ENCODE measurements at regions not wholly inside any gene's neighbourhood (a gene's known extent, or its start where the extent isn't known, plus 50 kb on each side); places are given as distances from the start of the nearest gene placed in this dataset.
"Not testable (repeated sequence)": the region's sequence is repeated elsewhere in the genome, so short reads cannot be mapped to it uniquely, and the experiment has no call there.

- no peak for DNase-seq (ENCODE audit: low read depth in 2 of 2)
These were observed 138.0 kb upstream of the DNAH14 start for GRCh38 chr1:224791362-224791941.

- DNase-seq (ENCODE audit: low read depth in 2 of 2), result no peak
These were observed 133.9 kb upstream of the DNAH14 start for GRCh38 chr1:224795591-224795990.

- no peak for DNase-seq (ENCODE audit: low read depth in 2 of 2)
These were observed 130.4 kb upstream of the DNAH14 start for GRCh38 chr1:224799083-224799482.

- DNase-seq (ENCODE audit: low read depth in 2 of 2), result no peak
These were observed 128.9 kb upstream of the DNAH14 start for GRCh38 chr1:224800486-224801119.

GRCh38 chr1:224801844-224802490, 127.5 kb upstream of the DNAH14 start:
- DNase-seq (ENCODE audit: low read depth in 2 of 2), result no peak

GRCh38 chr1:224802617-224803016, 126.9 kb upstream of the DNAH14 start:
- DNase-seq (ENCODE audit: low read depth in 2 of 2), result no peak

- DNase-seq (ENCODE audit: low read depth in 2 of 2), result no peak
These were observed 125.3 kb upstream of the DNAH14 start for GRCh38 chr1:224804220-224804619.

GRCh38 chr1:224805889-224806288, 123.6 kb upstream of the DNAH14 start:
- no peak for DNase-seq (ENCODE audit: low read depth in 2 of 2)

- DNase-seq (ENCODE audit: low read depth in 2 of 2), result no peak
These were observed 120.3 kb upstream of the DNAH14 start for GRCh38 chr1:224809137-224809536.

GRCh38 chr1:224809613-224810012, 119.9 kb upstream of the DNAH14 start:
- DNase-seq (ENCODE audit: low read depth in 2 of 2), result no peak

- DNase-seq (ENCODE audit: low read depth in 2 of 2), result no peak
These were observed 117.9 kb upstream of the DNAH14 start for GRCh38 chr1:224811564-224811963.

- no peak for DNase-seq (ENCODE audit: low read depth in 2 of 2)
These were observed 113.8 kb upstream of the DNAH14 start for GRCh38 chr1:224815647-224816046.

- no peak for DNase-seq (ENCODE audit: low read depth in 2 of 2)
These were observed 113.4 kb upstream of the DNAH14 start for GRCh38 chr1:224816062-224816461.

GRCh38 chr1:224817382-224817781, 112.1 kb upstream of the DNAH14 start:
- DNase-seq (ENCODE audit: low read depth in 2 of 2), result no peak

GRCh38 chr1:224819861-224820260, 109.6 kb upstream of the DNAH14 start:
- DNase-seq (ENCODE audit: low read depth in 2 of 2), result no peak

GRCh38 chr1:224820341-224820740, 109.1 kb upstream of the DNAH14 start:
- DNase-seq (ENCODE audit: low read depth in 2 of 2), result no peak

GRCh38 chr1:224821751-224822150, 107.7 kb upstream of the DNAH14 start:
- not testable (repeated sequence) for DNase-seq (ENCODE audit: low read depth in 2 of 2)

GRCh38 chr1:224825525-224826000, 103.9 kb upstream of the DNAH14 start:
- no peak for DNase-seq (ENCODE audit: low read depth in 2 of 2)

GRCh38 chr1:224828691-224829090, 100.8 kb upstream of the DNAH14 start:
- DNase-seq (ENCODE audit: low read depth in 2 of 2), result no peak

GRCh38 chr1:224831501-224831900, 98.0 kb upstream of the DNAH14 start:
- DNase-seq (ENCODE audit: low read depth in 2 of 2), result no peak

GRCh38 chr1:224839648-224840300, 89.7 kb upstream of the DNAH14 start:
- not testable (repeated sequence) for DNase-seq (ENCODE audit: low read depth in 2 of 2)

- DNase-seq (ENCODE audit: low read depth in 2 of 2), result not testable (repeated sequence)
These were observed 87.7 kb upstream of the DNAH14 start for GRCh38 chr1:224841803-224842202.
